CD1c-positive myeloid dendritic cell (primary cell): ENCODE measurements at regions not wholly inside any gene's neighbourhood (a gene's known extent, or its start where the extent isn't known, plus 50 kb on each side); places are given as distances from the start of the nearest gene placed in this dataset.

Experiments
- DNase-seq: peaks from one replicate; pipeline ENCODE4 v3.0.0-alpha.2; 2016; ENCODE audit errors: extremely low spot score

DNA sequence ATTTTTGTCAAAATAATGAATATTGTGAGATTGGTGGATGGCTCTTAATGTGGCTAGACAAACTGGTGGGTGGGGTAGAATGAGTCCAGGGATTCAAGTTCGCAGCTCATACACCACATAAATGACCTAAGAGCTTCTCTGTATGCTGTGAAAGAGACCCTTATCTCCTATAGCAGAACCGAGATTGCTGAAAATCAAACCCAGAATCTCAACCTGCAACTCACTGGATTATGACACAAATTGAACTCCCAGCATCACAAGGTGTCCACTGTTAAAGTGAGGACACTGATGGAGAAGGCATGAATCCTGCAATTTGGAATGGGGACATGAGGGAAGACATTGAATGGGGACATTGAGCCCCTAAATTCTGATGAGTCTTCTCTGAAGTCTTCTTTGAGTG, 51.3 kb upstream of the CNKSR3 start:
- no peak for DNase-seq

DNA sequence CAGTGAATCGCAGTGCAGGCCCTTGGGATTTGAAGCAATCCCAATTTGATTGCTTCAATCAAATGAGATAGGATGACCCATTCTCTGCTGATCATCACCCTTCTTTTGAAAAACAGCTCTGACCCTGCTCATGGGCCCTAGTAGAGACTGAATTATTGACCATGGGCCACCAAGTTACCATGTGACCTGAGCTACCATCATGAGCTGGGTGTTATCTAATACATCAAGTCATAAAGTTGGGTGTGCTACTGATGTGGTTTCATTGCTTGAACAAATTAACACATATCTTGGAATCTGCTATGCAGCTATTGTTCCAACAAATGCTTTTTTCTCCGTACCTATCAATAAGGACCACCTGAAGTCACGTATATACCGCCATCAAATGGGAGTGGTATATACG, 54.8 kb upstream of the CNKSR3 start:
- no peak for DNase-seq

DNA sequence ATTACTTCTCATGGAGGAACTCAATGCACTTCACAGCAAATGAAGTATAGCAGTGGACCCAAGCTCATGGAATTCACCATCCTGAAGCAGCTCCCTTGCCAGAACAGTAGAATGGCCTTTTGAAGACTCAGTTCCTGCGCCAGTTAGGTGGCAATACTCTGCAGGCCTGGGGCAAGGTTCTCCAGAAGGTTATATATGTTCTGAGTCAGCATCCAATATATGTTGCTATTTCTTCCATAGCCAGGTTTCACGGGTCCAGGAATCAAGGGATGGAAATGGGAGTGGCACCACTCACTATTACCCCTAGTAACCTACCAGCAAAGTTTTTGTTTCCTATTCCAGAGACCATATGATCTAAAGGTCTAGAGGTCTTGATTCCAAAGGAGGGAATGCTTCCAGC, 56.4 kb upstream of the CNKSR3 start:
- DNase-seq: no peak

DNA sequence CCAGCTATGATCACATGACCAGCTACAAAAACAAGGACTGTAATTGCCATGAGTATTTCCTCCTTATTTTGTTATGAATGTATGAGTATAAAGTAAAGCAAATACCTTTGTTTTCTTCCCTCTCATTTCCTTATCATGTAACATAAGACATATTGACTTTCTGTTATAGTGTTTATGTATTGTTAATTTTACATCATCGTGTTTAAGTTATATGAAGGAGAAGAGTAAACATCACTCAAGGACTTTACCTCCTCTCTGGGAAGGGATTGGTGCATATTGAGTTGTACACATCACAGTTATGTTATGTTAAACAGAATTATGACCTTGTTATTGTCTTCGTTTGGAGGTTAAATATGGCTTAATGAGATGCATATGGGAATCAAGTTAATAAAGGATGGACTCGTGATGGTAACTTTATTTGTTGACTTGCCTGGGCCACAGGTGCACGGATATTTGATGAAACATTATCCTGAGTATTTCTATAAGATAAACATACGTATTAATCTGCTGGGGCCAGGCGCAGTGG, 57.3 kb upstream of the CNKSR3 start:
- DNase-seq: no peak

DNA sequence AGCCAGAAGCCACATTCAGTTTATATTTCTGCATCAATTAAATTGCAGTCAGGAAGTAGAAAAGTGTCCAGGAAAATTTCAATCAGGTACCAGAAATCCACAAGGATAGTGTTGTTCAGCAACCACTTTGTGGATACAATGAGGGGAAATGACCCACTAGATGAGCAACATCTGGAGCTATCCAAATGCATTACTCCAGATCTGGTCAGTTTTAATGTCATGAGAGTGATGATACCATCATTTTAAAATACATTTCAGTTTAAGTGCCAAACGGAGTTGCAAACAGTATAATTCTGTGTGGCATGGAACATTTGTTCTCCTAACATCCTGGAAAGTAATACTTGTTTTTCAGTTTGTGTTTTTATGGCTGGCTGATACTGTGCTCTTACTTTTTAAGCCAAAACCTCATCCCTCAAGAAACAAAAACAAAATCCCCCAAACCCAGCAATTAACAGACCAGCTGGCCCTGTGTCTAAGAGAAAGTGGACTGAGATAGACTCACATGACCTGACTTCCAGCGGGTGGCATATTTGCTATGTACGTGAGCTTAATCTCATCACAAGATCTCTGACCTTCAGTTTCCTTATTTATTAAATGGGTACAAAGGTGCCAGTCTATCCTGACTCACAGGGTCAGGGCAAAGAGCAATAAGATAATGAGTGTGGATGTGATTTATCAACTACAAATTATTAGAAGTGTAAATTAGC, 58.8 kb upstream of the CNKSR3 start:
- DNase-seq: no peak

DNA sequence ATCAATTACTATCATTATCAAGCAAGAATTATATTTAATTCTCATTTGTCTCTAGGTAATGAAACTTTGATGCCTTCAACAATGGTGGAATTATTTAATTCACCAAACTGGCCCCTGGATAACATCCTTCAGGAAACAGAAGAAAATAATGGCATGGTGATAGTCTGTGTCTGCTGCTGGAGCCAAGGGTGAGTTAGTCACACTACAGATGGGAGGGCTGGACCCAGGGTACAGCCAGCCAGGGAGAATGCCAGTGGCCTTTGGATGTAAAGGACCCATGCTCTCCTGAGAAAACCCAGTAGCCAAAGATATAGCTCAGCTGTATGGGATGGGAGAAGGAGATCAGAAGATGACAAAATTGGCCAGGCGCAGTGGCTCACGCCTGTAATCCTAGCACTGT, 60.0 kb upstream of the CNKSR3 start:
- DNase-seq: no peak

DNA sequence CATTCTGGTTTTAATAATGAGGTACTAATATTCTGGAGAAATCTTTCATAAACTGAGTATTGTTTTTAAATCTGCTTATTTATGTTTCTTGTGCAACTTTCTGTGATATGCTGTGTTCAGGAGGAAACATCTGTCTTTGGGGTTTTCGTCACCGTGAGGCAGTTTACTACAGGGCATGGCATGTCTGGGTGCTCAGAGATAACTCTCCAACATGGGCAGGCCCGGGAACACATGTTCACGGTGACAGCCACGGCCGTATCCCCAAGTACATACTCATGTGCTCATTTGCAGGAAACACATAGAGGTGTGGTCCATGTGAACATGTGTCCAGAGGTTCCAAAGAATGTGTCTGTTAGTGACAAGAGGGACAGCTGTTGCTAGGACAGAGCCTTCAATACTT, 62.1 kb upstream of the CNKSR3 start:
- no peak for DNase-seq

DNA sequence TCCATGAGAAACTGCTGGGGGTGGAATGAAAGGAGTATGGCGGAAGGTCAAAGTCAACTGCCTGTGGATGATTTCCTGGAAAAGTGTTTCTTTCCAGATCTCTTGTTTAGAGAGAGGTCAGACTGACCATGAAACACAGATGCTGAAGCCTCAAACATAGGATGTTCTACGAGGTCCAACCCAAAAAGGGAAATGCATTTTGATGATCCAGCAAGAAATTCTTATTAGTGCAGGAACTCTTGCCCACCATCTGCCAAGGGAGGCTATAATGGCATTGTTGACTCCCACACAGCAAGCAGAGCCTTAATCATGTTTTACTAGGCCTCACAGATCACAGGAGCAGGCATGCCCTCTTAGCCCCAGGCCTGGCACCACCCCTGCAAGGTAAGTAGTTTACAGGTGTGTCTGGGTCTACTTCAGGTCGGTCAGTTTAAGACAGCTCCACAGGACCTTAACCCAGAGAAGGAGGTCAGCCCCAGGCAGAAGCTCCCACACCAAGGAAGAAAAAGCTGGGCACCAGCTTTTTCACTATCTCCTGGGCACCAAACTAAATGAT, 67.6 kb upstream of the CNKSR3 start:
- no peak for DNase-seq

DNA sequence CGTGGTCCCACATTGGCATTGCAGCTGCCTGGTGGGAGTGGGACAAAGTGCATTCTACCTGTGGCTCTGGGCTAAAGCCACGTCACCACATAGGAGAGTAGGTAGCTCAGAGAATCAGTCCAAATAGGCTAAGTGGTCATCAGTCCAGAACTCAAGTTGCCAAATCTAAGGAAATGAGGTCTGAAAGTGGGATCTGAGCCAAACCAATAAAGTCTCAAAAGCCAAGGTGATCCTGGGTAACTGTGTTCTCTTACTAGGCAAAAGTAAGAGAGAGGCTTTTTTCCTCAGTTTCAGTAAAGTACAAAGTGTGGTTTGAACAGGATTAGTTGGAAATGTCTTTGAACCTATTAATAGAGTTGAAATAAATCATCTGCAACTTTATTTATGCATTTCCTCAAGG, 68.6 kb upstream of the CNKSR3 start:
- DNase-seq: no peak

DNA sequence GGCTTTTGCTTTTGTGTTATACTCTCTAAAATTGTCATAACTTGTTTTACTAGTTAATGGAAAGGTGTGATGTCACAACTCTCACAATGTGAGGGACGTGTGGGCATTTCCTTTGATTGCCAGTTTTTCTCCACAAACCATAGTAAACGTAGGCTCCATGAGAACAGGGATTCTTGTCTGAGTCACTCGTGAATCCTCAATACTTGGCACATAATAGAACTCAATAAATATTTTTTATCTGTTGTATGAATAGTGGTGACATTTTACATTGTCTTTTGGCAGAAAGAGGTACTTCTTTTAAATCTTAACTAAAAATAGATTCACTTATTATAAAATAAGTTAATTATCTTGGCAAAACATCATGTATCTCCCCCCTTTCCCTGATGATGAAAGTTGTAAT, 69.0 kb upstream of the CNKSR3 start:
- DNase-seq: no peak

DNA sequence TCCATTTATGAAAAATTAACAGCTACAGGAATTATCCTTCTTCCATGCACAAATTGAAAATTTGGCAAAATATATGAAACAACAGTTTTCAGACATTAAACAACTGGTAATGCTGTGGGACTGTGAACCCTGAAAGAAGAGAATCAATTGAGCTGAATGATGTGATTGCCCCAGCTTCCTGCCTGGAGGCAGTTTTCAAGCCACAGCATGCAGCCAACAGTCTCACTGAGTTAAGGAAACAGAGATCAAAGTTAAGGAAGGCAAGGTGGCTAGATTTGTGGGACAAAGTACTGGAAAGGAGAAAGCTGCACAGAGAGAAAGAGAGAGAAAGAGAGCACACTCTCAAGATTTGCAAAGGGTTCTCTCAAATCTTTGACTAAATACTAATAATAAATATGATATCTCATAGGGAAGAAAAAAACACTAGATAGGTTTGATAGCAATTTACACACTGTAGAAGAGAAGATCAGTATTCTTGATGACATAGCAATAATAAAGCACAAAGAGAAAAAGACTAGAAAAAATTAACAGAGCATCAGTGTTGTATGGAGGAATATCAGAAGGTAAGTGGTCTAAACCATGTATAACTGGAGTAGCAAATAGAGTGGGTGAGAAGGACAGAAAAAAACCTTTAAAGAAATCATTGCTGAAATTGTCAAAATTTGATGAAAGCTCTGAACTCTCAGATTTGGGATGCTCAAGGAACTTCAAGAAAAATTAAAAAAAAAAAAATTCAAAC, 70.1 kb upstream of the CNKSR3 start:
- DNase-seq: no peak

DNA sequence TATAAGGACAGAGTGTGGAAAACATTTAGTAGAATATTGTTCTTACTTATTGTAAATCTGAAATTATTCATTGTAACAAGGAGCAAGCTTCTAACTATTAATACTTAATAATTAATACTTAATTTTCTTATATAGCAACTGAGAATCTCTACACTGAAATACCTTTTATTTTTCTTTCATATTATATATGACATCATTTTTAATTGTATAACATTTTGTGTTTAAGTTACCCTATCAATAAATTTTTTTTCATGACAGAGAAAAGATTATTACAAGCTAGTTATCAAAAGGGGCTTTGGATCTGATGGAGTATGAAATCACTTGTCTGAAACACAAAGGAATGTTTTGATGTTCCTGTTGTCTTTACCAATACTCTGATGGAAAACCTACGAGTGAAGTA, 72.2 kb upstream of the CNKSR3 start:
- DNase-seq: no peak

DNA sequence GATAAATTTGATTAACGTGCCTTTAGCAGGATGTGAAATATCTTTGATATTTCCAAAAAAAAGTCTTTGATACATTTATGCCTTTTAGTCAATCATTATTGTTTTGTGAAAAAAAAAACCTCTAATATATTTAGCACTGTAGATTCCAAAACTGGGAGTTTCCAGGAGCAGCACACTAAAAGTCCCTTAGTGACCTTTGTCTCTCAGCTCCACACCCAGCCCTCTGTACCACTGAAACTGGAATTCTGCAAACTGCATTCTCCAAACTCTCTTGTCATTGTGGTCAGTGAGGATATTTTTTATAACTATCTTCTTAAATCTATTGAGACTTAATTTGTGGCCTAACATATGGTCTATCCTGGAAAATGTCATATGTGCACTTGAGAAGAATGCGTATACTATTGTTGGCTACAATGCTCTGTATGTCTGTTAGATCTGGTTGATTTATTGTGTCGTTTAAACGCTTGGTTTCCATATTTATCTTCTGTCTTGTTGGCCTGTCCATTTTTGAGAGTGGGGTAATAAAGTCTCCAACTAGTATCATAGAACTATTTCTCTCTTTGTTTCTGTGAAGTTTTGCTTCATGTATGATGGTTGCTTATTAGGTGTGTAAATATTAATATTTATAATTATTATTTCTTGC, 73.2 kb upstream of the CNKSR3 start:
- DNase-seq: no peak

DNA sequence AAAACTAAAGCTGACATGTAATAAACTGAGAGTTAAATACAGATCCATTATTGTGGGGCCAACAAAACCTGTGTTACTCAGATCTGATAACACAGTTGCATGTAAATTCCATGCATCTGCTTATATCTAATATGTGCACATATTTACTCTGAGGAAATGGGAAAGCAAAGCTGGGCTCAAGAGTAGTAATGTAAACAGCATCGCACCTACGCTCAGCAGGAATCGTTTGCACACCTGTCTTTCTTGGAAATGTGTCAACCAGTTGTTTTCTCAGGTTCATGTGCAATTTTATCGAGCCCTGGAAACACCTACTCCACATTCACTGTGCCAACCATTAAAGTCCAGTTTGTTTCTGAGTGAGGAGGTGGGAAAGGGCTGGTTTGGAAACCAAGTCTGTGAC, 80.3 kb upstream of the CNKSR3 start:
- DNase-seq: no peak

DNA sequence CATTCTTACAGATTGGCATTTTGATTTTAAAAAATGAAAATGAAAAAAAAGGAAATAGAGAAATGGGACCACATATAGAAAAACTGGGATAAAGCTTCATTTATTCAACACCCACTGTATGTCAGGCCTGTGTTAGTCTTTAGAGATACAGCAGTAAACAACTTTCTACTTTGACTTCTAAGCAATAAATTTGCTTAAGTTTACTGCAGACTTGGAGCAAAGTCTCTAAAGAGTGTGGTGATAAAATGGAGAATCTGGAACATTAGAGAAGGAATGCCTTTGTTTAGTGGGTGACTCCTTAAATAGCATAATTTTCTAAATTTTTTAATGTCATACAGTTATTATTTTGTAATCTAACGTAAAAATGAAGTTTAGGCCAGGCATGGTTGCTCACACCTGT, 80.7 kb upstream of the CNKSR3 start:
- DNase-seq: no peak

DNA sequence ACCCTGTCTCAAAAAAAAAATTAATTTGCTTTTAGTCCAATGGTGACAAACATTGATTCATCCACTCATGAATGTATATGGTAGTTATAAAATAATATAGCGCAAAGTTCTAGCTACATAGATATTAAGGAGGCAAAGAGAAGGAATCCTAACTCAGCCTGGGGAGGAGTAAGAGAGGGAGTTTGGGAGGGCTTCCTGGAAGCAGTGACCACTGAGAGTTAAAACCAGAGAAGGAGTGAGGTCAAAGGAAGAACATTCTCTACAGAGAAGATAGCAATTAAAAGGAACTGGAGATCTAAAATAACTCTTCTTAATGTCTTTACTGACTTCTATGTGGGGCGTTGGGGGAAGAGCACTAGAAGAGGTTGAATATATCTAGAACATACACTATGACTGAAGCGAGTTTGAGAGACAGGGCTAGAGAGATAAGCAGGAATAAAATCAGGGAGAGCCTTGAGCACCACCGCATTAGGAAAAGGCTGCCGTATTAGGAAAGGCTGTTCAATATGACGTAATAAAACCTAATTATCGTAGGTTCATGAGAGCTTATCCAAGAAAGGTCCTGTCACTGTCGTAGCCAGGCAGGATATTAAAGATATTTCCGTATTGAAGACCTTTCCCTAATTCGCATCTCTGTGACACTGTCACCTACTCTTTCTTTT, 81.8 kb upstream of the CNKSR3 start:
- DNase-seq: no peak

DNA sequence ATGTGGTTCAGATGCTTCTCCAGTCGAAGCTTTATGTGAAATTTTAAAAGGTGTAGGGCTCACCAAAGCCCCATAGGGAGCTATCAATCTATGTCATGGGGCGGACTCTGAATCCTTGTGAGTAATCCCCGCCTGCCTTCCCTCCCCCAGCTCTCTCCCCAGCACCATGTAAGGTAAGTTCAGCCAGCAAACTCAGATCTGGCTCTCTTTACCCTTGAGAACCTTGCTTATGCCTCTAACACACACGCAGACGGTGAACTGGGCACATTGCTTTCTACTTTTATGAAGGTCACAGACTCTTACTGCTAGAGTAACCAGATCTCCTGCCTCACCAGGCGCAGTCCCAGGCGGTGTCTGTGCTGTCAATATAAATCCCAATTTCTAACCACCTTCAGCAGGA, 82.6 kb upstream of the CNKSR3 start:
- no peak for DNase-seq

DNA sequence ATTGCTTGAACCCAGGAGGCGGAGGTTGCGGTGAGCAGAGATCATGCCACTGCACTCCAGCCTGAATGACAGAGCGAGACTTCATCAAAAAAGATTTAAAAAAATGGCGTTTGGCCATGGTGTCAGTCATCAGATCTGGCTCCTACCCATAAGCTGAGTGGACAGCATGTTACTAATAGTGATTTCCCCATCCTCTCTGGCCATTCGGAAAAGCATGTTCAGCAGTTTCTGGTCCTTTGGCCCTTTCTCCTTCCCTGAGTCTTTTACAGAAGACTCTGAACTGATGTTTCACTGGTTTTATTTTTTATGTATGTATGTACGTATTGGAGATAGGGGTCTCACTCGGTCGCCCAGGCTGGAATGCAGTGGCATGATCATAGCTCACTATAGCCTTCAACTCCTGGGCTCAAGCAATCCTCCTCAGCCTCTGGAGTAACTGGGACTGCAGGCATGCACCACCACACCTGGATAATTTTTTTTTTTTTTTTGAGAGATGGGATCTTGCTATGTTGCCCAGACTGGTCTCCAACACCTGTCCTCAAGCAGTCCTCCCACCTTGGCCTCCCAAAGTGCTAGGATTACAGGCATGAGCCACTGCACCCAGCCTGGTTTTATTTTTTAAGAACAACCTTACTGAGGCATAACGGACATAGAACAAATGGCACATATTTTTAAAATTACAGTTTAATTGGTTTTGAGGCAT, 84.2 kb upstream of the CNKSR3 start:
- DNase-seq: no peak

DNA sequence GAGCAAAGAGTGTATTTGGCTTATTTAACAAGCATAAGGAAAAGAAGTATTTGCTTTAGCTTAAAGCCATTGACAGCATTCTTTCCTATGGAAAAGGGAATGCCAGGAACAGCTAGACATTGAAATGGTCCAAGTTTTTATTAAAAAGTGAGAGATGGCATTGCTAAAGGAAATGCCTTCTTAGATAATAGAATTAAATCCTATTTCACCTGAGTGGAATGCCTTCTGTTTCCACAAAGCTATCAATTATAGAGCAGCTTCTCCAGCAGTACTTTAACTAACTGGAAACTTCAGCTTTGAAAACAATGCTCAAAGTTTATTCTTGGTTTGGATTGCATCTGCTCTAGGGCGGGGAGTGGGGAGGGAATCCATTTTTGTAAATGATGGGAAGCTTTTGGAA, 85.1 kb upstream of the CNKSR3 start:
- no peak for DNase-seq

DNA sequence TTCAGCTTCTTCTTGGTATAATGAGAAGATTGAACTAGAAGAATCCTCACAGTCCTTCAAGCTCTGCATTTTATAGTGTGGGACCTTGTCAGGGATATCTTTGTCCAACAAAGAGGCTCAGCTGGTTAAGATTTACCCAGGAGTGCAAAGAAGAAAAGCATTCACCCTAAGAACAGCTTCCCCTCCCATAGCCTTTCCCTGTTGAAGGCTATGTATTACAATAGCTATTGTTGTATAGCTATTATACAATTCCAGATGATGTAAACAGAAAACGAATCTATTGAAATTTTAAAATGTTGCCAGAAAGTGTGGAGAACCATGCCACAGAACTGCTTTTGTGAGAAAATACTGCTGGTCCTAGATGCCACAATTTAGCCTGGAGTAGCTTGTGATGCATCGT, 85.5 kb upstream of the CNKSR3 start:
- DNase-seq: no peak

DNA sequence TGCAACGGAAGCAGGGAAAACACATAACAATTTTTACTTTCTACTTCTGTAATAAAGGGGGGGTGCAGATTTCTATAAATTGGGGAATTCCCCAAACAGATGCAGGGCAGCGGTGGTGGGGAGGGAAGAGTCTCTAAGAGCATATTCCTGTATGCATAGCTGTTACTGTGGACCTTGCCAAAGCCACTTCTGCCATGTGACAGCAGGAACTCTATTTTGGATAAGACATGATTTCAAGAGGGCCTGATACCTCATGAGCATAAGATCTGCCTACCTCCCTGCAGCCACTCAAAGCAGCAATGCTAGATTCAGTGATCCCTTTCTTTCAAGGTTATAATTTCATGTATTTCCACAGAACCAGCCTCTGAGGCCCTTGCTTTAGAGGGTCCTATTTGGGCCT, 86.2 kb upstream of the CNKSR3 start:
- no peak for DNase-seq

DNA sequence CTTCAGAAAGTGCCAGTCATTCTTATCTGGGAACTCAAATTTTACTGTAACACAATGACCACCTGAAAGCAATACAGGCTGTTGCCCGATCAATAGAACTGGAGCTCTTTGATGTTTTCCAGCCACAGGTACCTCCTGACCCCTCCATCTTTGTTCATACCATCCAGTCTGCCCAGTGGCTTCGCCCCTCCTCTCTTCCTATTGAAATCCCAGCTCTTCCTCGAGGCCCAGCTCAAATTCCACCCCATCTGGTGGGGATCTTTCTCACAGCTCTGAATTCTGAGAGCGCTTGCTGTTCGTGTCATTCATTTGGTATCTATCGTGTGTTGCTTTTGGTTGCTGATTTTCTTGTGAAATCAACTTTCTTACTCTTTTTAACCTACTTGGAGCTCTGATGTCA, 87.9 kb upstream of the CNKSR3 start:
- DNase-seq: no peak
